ENCODE measurements at regions not wholly inside any gene's neighbourhood (a gene's known extent, or its start where the extent isn't known, plus 50 kb on each side); places are given as distances from the start of the nearest gene placed in this dataset.

GRCh38 chr7:126378642-126379041 is 874.1 kb downstream of the GRM8 start:
- FAIRE-seq: no peak

GRCh38 chr7:126370038-126370668 is 882.6 kb downstream of the GRM8 start:
- no peak for FAIRE-seq

DNA sequence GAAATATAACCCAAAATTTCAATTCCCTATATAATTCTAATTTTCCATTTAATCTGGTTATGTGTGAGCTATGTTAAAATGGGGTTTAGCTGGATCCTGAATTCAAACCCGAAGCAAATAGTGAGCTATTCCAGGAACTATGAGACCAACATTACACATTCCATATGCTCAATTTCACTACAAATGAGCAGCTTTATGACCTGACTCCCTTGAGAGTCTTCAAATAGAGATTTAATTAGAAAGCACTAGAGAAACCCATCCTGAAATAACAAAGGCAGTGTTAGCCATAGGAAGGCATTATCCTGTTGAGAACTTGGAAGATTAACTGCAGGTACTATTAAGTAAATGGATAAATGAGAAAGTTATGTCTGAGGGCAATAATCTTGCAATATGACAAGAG is 890.0 kb downstream of the GRM8 start:
- FAIRE-seq: no peak

- no peak for FAIRE-seq
Measured at GRCh38 chr7:126361183-126361582, 891.6 kb downstream of the GRM8 start.

DNA sequence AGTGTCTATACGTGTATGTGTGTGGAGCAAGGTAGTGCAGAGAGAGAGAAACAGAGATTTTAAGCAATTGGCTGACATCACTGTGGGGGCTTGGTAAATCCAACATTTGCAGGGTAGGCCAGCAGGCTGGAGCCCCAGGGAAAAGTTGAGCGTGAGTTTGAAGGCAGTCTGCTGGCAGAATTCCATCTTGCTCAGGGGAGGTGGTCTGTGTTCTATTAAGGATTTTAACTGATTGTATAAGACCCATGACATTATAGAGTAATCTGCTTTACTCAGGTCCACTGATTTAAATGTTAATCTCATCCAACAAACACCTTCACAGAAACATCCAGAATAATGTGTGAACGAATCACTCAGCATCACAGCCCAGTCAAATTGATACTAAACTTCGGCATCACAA is 912.9 kb downstream of the GRM8 start:
- no peak for FAIRE-seq

DNA sequence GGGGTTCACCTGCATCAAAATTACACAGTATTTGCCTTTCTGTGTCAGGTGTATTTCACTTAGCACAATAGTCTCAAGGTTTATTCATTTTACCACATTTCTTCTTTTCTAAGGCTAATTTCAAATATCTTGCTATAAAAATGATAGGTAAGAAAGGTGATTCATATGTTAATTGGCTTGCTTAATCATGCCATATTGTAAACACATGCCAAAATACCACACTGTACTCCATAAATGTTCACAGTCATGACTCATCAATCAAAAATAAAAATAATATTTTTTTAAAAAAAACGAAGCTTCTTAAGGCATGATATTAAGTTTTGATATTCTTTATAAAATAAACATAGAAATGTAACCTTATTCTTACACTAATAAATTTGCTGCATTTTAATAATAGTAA is 947.1 kb downstream of the GRM8 start:
- FAIRE-seq: no peak

GRCh38 chr7:126303926-126304325 is 948.8 kb downstream of the GRM8 start:
- no peak for FAIRE-seq

DNA sequence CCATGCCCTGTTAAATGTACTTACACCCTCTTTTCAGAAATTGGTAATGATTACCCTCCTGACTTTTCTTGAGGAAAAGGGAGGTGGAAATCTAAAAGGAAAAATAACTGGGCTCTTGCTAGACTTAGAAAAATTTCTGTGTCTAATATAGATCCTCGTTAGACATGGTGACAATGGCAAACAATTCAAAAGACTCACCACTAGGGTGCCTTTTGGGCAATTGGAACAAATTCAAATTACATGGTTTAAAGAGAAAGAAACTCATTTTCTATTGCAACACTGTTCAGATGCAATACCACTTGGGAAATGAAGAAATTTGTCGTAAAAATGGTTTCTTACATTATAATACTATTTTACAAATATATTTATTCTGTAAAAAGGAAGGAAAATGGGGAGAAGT is 950.1 kb downstream of the GRM8 start:
- no peak for FAIRE-seq

- FAIRE-seq: no peak
Measured at GRCh38 chr7:126286317-126286716, 966.4 kb downstream of the GRM8 start.

DNA sequence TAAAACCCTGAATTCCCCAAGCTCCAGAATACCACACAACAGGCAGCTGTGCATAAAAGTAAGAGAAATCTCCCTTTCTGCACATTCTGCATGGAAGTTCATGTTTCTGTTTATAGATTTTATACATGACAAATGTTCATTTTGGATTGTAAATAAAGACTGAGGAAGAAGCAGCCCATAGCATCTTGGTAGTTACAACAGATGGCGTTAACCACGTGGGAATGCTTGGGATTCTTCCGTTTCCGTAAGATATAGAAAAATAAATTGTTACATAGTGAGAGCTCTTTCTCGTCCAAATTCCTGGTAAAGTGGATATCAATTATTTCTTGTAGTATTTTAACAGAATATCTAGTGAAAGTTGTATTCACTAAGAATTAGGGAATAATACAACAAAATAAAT is 1016.5 kb downstream of the GRM8 start:
- no peak for FAIRE-seq

DNA sequence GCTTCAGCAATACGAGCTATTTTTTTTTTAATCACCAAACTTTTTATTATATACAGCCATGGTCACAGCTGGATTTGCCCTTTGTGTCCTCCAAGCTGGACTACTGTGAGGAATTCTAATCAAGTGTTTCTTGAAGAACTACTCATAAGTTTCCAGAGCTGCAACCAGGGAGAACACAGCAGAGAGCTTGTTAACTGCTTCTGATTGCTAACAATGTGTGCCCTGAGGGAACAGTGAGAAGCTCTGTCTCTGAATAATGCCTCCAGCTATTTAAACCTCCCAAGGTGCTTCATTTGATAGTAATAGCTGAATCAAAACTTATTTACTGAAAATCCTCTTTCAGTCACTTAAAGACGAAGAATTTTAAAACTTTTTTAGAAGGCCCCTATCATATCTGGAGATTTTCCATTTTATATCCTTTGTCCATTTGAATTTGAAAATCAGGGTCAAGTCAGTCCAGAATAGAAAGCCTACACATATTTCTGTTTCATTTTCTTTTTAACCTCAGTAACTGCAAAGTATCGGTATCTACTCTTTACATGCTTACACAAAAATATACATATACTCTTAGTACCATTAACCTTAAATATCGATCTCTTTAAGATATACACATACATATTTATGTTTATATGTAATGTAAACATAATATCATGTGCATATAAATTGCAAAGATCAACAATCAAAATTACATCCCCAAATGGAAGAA is 1024.2 kb downstream of the GRM8 start:
- no peak for FAIRE-seq

GRCh38 chr7:126227643-126228042 is 1025.1 kb downstream of the GRM8 start:
- no peak for FAIRE-seq

- FAIRE-seq: no peak
Measured at GRCh38 chr7:126227055-126227454, 1025.7 kb downstream of the GRM8 start.

DNA sequence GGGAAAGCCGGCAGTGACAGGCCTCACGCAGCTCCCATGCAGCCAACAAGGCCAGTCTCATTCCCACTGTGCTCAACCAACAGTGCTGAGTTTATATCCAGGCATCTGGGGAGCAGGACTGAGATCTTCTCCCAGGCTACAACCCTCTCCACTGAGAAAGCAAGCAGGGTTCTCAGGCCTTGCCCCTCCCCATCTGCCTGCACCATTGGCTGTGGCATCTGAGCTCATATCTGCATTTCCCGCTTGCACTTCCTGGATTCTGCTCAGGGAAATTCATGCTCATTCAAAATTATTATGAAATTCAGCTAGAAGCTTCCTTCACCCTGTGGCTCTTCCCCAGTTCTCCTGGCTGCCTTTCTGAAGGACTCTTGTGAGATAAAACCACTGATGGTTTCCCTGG is 1029.0 kb downstream of the GRM8 start:
- no peak for FAIRE-seq

- FAIRE-seq: no peak
Measured at GRCh38 chr7:126222782-126223181, 1030.0 kb downstream of the GRM8 start.

GRCh38 chr7:126215785-126216184 is 1037.0 kb downstream of the GRM8 start:
- FAIRE-seq: no peak

GRCh38 chr7:126213876-126214275 is 1038.9 kb downstream of the GRM8 start:
- FAIRE-seq: no peak

GRCh38 chr7:126211875-126212274 is 1040.9 kb downstream of the GRM8 start:
- no peak for FAIRE-seq

GRCh38 chr7:126210707-126211106 is 1042.0 kb downstream of the GRM8 start:
- no peak for FAIRE-seq

DNA sequence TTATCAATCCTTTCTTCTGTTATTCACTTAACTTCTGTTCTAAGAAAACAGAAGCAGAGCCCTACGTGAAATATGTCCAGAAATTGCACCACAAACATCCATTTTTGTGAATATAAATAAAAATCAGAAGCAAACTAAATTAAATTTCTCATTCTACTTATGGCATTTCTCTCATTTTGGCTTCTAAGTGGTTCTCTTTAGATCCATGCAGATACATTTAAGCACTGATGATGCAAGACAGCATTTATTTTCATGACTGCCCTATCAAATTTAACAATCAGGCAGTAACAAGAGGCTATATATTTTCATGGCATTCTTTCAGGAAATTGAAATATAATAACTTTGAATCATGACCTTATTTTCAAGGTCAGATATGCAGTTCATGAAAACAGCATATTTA is 1049.6 kb downstream of the GRM8 start:
- FAIRE-seq: no peak

DNA sequence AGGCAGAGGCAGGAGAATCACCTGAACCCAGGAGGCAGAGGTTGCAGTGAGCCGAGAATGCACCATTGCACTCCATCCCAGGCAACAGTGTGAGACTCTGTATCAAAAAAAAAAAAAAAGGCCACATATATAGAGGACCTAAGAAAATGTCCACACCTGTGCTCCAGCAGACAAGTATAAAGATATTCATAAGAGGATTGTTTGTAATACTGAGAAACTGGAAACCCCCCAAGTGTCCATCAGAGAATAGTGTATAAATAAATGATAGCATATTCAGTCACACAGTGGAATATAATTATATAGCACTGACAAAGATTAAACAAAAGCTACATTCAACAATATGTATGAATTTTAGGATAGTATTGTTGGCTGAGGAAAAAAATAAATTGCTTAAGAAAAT is 1050.6 kb downstream of the GRM8 start:
- FAIRE-seq: no peak

GRCh38 chr7:126185959-126186580 is 1066.7 kb downstream of the GRM8 start:
- no peak for FAIRE-seq

DNA sequence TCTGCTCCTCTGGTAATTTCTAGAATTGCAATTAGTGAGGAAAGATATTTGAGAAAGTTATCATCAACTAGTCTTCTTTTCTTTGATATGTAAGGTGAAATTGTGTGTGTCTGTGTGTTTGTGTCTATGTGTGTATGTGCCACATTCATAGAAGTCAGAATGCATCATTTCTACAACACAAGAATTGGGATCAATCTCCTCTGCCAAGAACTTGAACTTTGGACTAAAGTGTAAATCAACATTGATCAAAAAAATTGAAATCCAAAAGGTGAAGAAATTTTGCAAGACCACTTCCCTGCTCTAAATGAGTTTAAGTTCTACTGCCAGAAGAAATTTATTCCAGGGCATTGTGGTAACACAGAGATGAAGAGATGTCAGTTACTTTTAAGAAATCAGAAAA is 1072.8 kb downstream of the GRM8 start:
- no peak for FAIRE-seq

DNA sequence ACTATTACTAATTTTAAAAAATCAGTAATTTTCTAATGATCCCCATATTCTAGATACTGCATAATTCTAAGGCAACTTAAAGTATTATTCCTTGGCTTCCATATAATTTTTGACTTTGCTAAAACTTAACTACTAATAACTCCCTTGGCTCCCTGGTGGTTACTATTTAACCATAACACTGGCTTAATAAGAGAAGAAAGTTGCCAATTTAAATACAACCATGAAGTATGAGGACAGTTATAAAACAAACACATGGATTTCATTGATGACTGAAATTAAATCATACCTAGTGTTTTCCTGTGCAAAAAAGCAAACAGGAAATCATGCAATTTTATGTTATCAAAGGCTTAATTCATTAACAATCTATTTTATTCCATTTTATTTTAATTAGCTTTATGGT is 1073.9 kb downstream of the GRM8 start:
- FAIRE-seq: peak; percentile 60

GRCh38 chr7:126177782-126178181 is 1075.0 kb downstream of the GRM8 start:
- no peak for FAIRE-seq
